NCI-H146 treated with DMSO at 0.1 percent for 48 hours (cell line): ENCODE measurements at regions not wholly inside any gene's neighbourhood (a gene's known extent, or its start where the extent isn't known, plus 50 kb on each side); places are given as distances from the start of the nearest gene placed in this dataset.

Experiments used
- DNase-seq: peaks from one replicate; lab custom pipeline; 2025; ENCODE audit not compliant: unreplicated experiment; lab: John Stamatoyannopoulos, UW

DNA sequence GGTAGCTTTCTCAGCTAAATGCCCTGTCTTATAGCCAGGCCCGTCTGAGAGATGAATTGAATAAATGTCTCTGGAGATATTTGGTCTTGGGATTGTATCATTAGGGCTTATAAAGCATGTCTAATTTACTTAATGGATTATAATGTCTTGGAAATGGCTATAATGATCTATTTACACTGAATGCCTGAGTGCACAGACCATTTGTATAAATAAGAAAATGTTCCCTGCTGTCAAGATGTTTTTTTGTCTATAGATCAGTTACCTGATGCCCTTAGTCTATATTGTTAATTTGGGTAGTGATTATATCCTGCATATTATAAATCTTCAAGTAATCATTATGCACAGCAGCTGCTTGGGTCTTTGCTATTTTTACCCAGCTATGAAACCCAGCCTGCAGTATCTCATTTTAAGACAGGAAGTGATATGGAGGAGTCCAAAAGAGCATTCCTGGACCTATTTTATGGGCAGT, 112.9 kb upstream of the ACTBL2 start:
- no peak for DNase-seq

DNA sequence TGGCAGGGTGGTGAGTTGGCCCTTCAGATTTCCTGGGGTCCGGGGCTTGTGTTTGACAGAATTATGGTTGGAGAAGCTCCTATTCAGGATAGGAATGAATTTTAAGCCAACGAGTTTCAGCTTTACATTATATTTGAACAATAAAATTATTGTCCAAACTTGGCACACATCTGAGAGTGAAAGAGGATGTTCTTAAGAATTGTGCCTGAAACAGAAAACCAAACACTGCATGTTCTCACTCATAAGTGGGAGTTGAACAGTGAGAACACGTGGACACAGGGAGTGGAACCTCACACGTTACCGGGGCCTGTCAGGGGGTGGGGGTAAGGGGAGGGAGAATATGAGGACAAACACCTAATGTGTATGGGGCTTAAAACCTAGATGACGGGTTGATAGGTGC, 111.8 kb upstream of the ACTBL2 start:
- no peak for DNase-seq

DNA sequence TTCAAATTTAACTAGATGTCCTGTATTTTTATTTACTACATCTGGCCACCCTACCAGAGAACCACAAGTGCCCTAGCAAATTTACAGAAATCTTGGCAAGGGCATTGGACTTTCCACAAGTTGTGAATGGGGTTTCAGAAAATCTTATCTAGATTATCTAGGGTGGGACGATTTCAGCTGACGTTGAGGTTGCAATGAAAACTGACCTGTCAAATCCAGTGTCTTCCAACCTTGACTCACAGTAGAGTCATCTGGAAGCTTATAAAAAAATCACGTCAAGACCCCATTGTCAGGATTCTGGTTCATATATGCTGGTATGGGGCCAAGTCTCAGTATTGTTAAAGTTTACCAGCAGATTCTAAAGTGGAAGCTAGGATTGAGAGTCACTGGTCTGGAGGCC, 109.6 kb upstream of the ACTBL2 start:
- no peak for DNase-seq

DNA sequence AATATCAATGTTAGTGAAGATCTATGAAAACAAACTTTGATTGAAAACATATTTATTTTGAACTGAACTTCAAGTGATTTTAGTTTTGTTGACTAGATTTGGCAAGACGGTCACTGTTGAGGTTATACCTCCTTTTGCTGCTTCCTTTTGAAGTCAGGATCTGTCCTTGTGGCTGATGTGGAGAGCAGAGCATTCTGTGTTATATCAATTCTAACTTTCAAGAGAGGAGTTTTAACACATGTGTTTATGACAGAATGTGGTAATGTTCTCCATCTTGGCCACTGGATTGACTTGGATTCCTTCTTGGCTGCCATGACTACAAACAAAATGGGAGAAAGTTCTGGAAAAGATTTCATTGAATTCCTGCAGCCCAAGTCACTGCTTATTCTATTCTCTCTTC, 104.0 kb upstream of the ACTBL2 start:
- no peak for DNase-seq

DNA sequence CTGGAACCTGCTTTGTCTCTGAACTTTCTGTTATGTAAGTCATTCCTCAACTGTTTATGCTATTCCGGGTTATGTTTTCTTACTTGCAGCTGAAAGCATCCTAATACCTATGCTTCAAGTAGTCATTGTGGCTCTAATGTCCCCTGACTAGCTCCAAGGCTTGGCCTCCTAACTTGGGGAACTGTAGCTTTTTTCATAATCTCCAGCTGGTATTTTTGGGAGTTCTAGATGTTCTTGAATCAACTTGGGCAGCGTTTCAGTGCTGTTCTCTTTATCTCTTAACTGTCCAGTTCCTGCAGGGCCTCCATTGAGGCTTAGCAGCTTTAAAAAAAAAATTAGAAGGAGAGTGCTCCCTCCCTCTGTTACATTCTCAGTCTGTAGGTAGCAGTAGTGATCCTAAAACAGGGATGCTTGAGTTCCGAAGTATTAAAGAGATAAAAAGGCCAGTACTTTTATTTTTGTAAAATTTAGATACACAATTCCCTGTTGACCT, 100.0 kb upstream of the ACTBL2 start:
- DNase-seq = no peak

DNA sequence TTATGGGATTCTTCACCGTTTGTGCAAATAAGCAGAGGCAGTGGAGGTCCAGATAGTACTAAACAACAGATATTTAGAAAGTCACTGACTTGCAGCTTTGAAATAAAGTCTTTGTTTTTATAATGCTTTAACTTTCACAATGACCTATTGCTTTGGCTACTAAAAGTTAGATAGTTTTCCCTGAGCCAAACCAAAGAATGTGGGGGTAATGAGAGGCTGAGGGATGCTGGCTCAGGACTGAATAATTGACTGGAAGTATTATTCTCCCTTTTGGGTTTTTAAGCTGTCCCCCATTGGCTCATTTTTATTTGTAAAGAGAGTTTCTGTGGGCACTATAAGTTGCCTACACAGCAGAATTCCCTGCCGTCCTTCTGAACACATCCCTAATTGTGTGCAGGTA, 99.2 kb upstream of the ACTBL2 start:
- DNase-seq = no peak

DNA sequence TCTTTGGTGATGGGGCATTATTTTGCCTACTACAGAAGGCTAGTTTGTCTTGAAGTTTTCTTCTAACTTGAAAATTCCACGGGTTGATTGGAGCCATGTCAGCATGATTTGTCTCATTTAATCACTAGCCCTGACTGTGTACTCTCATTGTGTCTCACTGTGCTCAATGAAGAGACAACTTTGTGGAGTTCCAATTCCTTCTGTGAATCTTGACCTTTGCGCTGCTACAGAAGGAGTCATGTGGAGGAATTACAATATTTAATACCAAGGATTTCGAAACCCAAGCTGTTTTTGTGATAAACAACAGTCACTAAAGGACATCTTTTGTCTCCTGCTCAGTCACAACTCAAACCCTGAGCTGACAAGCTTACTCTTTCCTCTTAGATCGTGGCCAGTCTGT, 98.6 kb upstream of the ACTBL2 start:
- DNase-seq = no peak

DNA sequence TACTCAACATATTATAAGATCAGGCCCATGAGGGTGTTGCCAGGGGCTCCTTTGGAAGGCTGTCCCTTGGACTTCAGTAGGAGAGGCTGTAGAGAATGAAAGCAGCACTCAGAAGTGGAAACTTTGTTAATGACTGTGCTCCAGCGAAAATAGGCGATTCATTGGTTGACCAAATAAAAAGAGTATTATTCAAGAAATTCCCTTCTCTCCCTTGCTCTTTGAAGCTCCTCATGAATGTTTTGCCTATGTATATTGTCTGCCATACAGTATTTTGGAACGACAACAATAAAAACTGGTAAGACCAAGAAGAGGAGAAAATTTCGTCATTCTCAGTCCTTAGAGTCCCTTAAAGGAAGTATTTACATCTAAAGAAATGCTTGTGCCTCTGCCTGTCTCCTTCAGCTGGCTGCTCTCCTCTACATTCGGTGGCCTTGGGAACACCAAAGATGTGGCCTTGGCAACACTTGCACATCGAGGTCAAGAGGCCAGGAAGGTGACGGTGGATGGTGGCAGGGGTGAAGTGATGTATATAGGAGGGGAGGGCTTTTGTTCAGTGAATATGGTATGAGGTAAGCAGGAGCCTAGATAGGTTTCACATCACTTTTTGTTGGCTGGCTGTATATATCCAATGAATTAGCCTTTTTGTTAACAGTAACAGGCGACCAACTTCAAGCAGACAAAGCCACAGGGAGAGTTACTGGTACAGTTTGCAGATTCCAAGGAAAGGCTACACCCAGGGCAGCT, 95.0 kb upstream of the ACTBL2 start:
- no peak for DNase-seq

DNA sequence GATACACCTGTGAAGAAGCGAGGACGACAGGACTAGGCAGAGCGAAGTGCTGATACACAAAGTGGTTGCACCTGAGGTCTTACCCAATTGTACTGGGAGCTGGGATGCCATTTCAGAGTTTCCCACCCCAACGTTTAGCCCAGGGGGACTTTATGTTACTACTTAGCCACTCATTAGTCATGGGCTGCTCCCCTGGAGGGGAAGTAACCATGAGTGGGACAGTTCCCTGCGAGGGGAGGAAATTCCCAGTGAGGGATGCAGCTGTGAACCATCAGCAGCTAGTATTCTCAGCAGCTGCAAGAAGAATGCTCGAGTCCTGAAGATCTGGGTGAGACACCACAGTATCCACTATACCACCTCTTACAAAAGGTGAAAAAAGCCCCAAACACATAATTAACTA, 93.7 kb upstream of the ACTBL2 start:
- no peak for DNase-seq

DNA sequence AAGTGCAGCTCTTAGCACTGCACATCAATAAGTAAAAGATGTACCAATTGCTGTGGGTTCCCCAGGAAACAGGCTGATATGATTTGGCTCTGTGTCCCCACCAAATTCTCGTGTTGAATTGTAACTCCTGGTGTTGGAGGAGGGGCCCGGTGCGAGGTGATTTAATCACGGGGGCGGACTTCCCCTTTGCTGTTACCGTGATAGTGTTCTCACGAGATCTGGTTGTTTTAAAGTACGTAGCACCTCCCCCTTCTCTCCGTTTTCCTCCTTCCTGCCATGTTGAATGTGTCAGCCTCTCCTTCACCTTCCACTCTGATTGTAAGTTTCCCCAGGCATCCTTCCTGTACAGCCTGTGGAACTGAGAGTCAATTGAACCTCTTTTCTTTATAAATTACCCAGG, 93.2 kb upstream of the ACTBL2 start:
- DNase-seq = no peak

DNA sequence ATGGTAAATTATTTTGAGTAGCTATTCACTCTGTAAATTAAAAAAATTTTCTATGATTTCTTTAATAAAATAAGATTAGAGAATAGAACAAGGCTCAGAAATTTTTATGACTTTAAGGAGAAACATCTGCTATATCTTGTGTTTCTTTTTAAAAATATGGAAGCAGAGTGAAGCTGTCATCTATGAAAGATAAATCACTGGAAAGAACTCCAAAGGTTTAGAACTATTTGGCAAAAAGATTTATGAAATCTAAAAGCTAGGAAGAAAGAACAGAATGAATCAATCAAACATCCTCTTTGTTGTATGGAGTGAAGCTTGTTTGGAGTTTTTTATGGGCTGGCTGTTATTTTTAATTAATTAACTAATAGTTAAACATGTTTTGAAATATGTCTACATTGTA, 89.8 kb upstream of the ACTBL2 start:
- DNase-seq = no peak

DNA sequence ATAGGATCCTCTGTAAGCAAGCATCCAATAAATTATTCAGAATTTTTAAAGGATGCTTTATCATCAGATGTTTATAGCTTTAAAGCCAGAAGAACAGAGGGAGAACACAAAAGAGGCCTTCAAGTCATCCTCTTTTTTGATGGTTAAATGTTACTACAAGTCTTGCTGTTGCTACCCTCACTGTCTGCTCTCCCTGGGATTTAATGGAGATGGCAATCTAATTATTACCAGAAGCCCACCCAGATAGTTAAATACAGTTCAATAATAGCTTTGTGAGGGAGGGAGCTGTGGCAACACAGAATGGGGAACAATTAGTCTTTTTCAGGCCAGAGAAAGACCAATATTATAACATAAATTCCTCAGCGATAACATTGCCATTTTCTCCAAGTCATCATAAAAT, 87.0 kb upstream of the ACTBL2 start:
- DNase-seq = no peak

DNA sequence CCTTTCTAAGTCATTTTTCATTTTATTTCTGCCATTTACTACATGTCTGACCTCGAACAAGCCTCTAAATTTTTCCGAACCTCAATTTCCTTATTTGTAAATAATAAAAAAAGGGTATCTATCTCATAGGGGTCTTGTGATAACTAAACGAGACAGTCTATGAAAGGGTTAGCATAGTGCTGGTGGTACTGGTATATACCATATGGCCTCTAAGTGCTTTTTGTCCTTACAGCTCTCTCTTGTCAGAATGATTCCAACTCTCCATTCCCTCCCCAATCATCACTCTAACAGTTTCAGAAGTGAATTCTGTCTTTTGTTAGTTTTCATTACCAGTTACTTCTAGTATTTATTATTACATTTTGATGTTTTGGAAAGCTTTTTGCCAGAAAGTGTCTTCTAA, 85.5 kb upstream of the ACTBL2 start:
- DNase-seq = no peak

DNA sequence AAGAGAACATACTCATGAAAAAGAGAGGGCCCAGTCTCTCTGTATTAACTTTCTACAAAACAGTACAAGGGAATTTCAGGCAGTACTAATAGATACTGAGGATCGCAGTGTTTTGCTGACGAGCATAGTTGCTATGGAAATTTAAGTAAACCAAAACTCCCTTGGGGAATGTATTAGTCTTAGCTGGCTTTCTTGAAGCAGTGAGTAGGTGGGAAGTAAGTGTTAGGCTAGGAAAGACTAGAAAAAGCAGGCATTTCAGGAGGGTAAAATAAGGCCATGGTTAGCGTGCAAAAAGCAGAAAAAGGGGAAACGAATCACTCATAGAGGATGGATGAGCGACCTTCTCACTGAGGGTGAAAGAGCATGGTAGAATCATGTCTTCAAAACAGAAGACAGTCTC, 84.3 kb upstream of the ACTBL2 start:
- DNase-seq = no peak

DNA sequence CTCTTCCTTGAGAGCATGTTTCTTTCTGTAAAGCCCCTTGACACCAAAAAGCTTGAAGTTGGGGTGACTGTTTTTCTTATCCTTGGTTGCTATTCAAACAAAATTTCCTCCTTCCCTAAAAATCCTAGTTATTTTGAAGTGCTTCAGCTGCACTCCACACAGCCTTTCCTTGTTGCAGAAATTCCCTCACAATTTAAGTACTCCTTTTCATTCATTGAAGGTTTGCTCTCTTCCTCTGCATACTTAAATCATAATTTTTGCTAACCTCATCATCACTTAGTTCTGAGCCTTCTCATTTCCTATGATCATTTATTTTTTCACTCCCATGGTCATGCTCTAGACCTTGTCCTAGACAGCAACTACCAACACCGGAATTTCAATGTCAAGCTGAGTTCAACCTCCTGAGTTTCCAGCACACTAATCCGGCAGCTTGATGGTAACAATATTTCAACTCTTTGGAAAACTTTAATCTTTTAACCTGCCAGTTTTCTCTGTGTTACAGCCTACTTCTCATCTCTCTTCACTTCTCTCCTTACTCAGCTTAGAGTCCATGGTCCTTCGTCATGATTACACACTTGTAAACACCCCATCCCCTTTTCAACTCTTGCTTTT, 78.7 kb upstream of the ACTBL2 start:
- no peak for DNase-seq

DNA sequence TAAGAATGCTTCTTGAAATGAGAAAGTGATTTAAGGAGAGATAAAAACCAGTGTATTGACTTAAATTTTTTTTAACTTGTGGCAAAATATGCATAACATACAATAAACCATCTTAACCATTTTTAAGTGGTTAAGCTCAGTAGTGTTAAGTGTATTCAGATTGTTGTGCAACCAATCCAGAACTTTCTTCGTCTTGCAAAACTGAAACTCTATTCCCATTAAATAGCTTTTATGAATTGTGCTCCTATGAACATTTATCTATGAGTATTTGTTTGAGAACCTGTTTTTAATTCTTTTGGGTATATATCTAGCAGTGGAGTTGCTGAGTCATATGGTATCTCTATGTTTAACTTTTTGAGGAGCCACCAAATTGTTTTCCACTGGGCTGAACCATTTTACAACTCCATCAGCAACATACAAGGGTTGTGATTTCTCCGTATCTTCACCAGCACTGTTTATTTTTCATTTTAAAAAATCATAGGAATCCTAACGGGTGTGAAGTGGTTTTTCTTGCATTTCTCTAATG, 76.6 kb upstream of the ACTBL2 start:
- DNase-seq = no peak

DNA sequence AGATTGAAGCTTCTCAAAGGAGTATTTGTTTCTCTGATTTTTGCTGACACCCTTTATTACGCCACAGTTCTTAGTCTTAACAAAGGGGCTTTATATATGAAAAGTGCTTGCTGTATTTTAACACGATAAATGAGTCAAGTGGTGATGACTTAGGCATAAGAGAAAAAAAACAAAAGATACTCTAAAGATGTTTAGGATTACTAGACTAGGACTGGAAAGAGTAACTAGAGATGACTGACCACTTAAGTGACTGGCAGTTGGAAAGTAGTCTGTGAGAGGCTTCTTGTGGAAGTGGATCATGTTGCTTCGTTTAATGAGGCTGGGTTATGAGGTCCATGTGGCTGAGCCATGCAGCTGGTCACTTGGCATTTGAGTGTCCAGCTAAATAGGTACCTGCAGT, 69.4 kb upstream of the ACTBL2 start:
- DNase-seq = no peak

DNA sequence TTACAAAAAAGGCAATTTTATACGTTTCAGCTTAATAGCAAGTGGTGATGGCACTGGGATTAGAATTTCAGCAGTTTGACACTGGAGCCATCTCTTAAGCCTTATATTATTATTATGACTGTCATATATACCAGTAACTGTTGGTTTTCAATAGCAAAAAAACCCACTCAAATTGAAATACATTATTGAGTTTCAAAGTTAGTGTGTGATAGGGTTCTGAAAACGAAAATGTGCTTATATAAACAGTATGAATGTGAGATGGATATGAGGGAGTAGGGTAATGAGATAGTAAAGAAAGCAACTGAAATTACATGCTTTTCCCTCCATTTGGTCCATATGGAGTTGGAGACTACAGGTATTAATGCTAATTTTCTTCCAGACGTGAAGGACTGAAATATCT, 68.6 kb upstream of the ACTBL2 start:
- no peak for DNase-seq

DNA sequence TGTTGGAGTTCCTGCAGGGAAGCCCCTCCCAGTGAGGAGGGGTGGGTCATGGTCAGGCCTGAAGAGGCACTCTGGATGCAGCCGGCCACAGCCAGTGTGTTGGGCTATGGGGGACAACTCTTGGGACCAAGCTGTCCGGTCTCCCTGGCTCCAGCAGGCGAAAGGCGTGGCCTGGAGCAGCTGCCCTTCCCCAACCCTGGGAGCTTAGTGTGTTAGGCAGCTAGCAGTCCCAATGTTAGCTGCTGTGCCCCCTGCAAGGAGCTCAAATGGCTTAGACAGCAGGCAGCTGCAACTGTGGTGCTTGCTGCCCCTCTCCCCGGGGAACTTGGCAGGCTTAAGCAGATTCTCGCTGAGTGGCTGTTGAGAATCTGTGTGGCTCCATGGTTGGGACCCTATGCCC, 67.5 kb upstream of the ACTBL2 start:
- no peak for DNase-seq

DNA sequence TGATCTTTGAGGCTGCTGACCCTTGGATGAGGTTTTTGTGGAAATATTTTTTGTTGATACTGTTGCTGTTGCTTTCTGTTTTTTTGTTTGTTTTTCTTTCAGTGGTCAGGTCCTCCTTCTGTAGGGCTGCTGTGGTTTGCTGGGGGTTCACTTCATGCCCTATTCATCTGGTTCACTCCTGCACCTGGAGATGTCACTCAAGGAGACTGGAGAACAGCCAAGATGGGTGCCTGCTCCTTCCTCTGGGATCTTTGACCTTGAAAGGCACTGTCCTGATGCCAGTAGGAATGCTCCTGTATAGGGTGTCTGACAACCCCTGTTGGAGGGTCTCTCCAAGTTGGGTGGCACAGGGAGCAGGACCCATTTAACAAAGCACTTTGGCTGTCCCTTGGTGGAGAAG, 67.0 kb upstream of the ACTBL2 start:
- no peak for DNase-seq

DNA sequence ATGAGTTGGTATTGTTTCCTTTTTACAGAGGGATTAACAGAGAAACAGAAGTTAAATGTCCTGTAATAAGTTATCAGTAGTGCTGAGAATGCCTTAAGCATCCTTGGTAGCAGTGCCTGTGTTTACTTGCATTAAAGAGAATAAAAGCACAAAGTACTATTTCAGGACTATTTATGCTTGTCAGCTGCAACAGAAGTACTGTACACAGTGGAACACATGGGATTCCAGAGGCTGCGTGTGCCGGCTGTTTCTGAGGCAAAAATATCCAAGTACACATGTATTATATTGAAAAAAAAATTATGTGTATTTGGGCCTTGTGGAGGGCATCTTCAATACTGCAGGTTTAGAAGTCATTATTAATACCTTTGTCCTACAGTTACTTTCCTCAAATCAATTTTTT, 58.2 kb upstream of the ACTBL2 start:
- no peak for DNase-seq

DNA sequence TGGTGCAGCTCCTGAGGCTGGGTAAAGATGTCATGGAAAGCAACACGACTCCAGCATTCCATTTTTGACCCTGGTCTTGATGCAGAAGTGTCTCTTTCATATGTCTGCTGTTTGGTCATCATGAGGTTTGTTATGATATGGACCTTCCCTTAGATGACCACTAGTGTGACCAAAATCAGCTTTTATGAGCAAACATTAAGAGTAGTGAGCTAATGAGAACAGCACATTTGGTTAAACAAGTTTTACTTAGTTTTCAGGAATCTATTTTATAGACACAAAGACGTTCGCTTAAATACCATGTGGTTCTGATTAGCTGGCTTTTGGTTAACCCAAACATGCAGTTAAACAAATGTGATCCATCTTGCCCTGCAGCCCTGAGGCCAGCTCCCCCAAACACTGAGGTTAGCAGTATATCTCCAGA, 56.7 kb upstream of the ACTBL2 start:
- DNase-seq = no peak
